BJ (cell line): ENCODE measurements at regions not wholly inside any gene's neighbourhood (a gene's known extent, or its start where the extent isn't known, plus 50 kb on each side); places are given as distances from the start of the nearest gene placed in this dataset.
A peak's percentile ranks its signal among the peaks of the same experiment; 100 is the strongest.

Source experiments
- CTCF ChIA-PET: fragments of 350-600 bp; formaldehyde crosslinking; extraction: SDS; loops from one replicate; lab custom pipeline; 2021; ENCODE audit warnings: antibody characterized with exemption, inconsistent platforms; lab: Yijun Ruan, JAX
- POLR2A ChIA-PET: fragments of 300-600 bp; sonication (Branson Sonifier 250); formaldehyde crosslinking; extraction: SDS; loops from one replicate; lab custom pipeline; 2021; ENCODE audit warnings: antibody characterized with exemption; lab: Charles Lee
- DNase-seq: peaks from one replicate; pipeline ENCODE4 v3.0.0-alpha.2; 2011; ENCODE audit warnings: low read depth
- H3K27me3 ChIP-seq: 2 replicates; pipeline ENCODE4 v1.6.0; 2011; ENCODE audit warnings: low read length; ENCODE audit not compliant: control insufficient read depth, insufficient read depth
- H3K36me3 ChIP-seq: 2 replicates; pipeline ENCODE4 v1.5.1; 2011; ENCODE audit warnings: low read length; ENCODE audit not compliant: control insufficient read depth, insufficient read depth
- H3K4me3 ChIP-seq: 2 replicates; pipeline ENCODE4 v1.5.1; 2011; ENCODE audit warnings: low read depth, mild to moderate bottlenecking, control low read depth, low read length
- CTCF ChIP-seq: IDR thresholded peaks from 2 replicates; pipeline ENCODE4 v1.5.1; 2011; ENCODE audit warnings: low read depth, mild to moderate bottlenecking, control low read depth, inconsistent platforms, low read length, moderate library complexity; ENCODE audit not compliant: insufficient read depth

- no peak overlapping the region for H3K4me3 ChIP-seq
- no peak for DNase-seq
- CTCF ChIA-PET = interaction anchor here (0.8 to 1.5 kb wide), 2 partner anchors 17 to 145 kb away, joined by 3 to 5 read pairs; no protein-coding TSS in a partner anchor
- POLR2A ChIA-PET = no interaction called here
- no peak for TF ChIP-seq CTCF
- no peaks in the 10 kb centered on the region for H3K36me3 ChIP-seq
- H3K27me3 ChIP-seq = no peaks in the 10 kb centered on the region
These were observed 214.1 kb upstream of the NANOGP8 start for GRCh38 chr15:35299059-35299735.

DNA sequence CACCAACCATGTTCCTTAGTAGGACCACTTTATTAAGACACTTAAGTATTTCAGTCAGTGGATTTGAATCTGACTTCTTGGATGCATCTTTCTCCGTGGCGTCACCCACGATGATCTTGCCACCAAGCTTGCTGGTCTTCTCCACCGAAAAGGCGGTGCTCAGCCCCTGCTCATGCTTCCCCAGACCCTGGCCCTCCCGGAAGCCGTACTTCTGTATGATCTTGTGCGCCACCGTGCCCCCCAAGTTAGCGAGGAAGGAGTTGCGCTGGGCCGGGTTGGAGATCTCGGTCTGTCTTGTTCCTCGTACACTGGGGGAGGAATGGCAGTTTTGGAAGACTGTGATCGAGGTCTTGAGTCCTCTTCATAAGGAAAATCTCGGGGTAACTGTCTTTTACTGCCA, 213.4 kb upstream of the NANOGP8 start:
- no peak for TF ChIP-seq CTCF
- DNase-seq = no peak
- no peaks in the 10 kb centered on the region for H3K36me3 ChIP-seq
- H3K27me3 ChIP-seq = no peaks in the 10 kb centered on the region
- POLR2A ChIA-PET = no interaction called here
- no peak overlapping the region for H3K4me3 ChIP-seq
- CTCF ChIA-PET = no interaction called here

- Histone ChIP-seq H3K4me3 (no peak overlapping the region), H3K27me3 (no peaks in the 10 kb centered on the region), H3K36me3 (no peaks in the 10 kb centered on the region)
- peak; percentile 27 for DNase-seq
- POLR2A ChIA-PET = no interaction called here
- TF ChIP-seq CTCF = peak; percentile 44
- CTCF ChIA-PET = interaction anchor here (0.6 to 9.7 kb wide), 7 partner anchors 12 to 612 kb away, joined by 3 to 207 read pairs (median 4); no protein-coding TSS in a partner anchor
These were observed 208.4 kb upstream of the NANOGP8 start for GRCh38 chr15:35293353-35294130.

GRCh38 chr15:35290301-35290721, 205.2 kb upstream of the NANOGP8 start:
- Histone ChIP-seq H3K27me3 (no peaks in the 10 kb centered on the region), H3K4me3 (no peak overlapping the region), H3K36me3 (no peaks in the 10 kb centered on the region)
- TF ChIP-seq CTCF = no peak
- POLR2A ChIA-PET = no interaction called here
- DNase-seq = no peak
- CTCF ChIA-PET = interaction anchor here (0.5 to 9.7 kb wide), 6 partner anchors 72 to 674 kb away, joined by 3 to 207 read pairs (median 4); no protein-coding TSS in a partner anchor

DNA sequence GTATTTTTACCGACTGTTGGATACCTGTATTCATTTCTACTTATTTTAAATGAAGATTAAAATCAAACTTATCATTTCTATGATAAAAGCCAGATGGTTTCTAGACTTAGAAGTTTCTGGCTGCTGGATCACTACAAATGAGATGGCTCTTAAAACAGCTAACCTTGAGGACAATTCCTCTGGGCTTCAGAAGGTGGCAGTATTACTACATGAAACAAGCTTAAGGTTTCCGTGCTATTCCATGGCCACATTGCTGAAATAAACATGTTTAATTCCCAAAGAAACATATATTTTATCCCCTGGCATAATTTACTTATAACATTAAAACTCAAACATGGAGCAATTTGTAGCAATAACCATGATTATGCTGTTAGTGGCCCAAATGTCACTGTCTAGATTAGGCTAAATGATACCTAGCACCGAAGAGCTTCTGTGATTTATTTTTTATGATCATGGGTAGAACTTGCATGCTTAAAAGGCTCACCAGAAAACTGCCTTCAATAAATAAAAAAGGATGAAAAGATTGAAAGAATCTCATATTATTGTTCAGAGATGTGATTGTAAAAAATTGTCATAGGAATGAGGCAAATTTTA, 204.0 kb upstream of the NANOGP8 start:
- POLR2A ChIA-PET = no interaction called here
- Histone ChIP-seq H3K27me3 (no peaks in the 10 kb centered on the region), H3K4me3 (no peak overlapping the region), H3K36me3 (no peaks in the 10 kb centered on the region)
- no peak for DNase-seq
- CTCF ChIA-PET = interaction anchor here (0.6 to 9.7 kb wide), 12 partner anchors 17 to 435 kb away, joined by 3 to 207 read pairs (median 4); no protein-coding TSS in a partner anchor
- peak; percentile 80 for TF ChIP-seq CTCF
